ENCODE measurements at regions not wholly inside any gene's neighbourhood (a gene's known extent, or its start where the extent isn't known, plus 50 kb on each side); places are given as distances from the start of the nearest gene placed in this dataset.

GRCh38 chr12:46653311-46653710 lies 172.5 kb downstream of the SLC38A4 start:
- no peaks in the 10 kb centered on the region for H3K79me2 ChIP-seq (ENCODE audit: control insufficient read depth, insufficient read depth, low read length)
- no peak overlapping the region for H3K4me2 ChIP-seq (ENCODE audit: insufficient read depth, low read length)
- no peak for FAIRE-seq
- DNase-seq (ENCODE audit: low read depth, low spot score): no peak
- no peaks in the 10 kb centered on the region for H4K20me1 ChIP-seq (replicated peaks; ENCODE audit: control insufficient read depth, extremely low read depth, insufficient read depth, low read length)
- CTCF ChIA-PET: interaction anchor here (0.7 to 1.2 kb wide), 2 partner anchors 8 to 12 kb away, joined by 3 read pairs; no protein-coding TSS in a partner anchor
- H3K27ac ChIP-seq (ENCODE audit: insufficient read depth, low read depth, low read length): no peak overlapping the region
- H3K9ac ChIP-seq (replicated peaks; ENCODE audit: extremely low read depth, insufficient read depth, low read length): no peak overlapping the region
- dilution Hi-C loops (cut with MboI; ENCODE audit: extremely low pct_ligation_motif_present, low sequenced_read_pairs) (no loop called here), intact Hi-C loops (cut with micrococcal nuclease) (no loop called here)
- no TSS peak for BruUV-seq (replicated peaks)
- H3K9me3 ChIP-seq (replicated peaks; ENCODE audit: control insufficient read depth, insufficient read depth, low read length): no peaks in the 10 kb centered on the region
- no peaks in the 10 kb centered on the region for H3K36me3 ChIP-seq (ENCODE audit: control insufficient read depth in 2 of 2, extremely low read depth in 1 of 2, insufficient read depth in 2 of 2, low read length in 2 of 2)
- no peak overlapping the region for H3K4me3 ChIP-seq (replicated peaks in 1 of 3; ENCODE audit: insufficient read depth in 1 of 3, low read depth in 1 of 3, low read length in 3 of 3)
- POLR2A ChIA-PET: no interaction called here
- H3K27me3 ChIP-seq (ENCODE audit: control insufficient read depth in 2 of 2, insufficient read depth in 2 of 2, low read length in 2 of 2): no peaks in the 10 kb centered on the region
- TF ChIP-seq POLR2AphosphoS5 (IDR thresholded peaks at IDR 0.05; ENCODE audit: insufficient read depth, low read depth, low read length) (no peak), GATA2 (IDR thresholded peaks at IDR 0.05; ENCODE audit: insufficient read depth, insufficient read length, low read depth, low read length) (no peak), POLR2A (IDR thresholded peaks at IDR 0.05; ENCODE audit: low read depth, low read length) (no peak), FOS (IDR thresholded peaks at IDR 0.05; ENCODE audit: borderline replicate concordance, insufficient read depth, low read length) (no peak), MAX (IDR thresholded peaks at IDR 0.05; ENCODE audit: insufficient read depth, insufficient read length) (no peak), MYC (IDR thresholded peaks at IDR 0.05; ENCODE audit: low read depth, low read length) (no peak), CTCF (IDR thresholded peaks at IDR 0.05; ENCODE audit: extremely low read depth in 1 of 2, insufficient read depth in 1 of 2, low read depth in 1 of 2, low read length in 2 of 2) (no peak), JUN (IDR thresholded peaks at IDR 0.05; ENCODE audit: borderline replicate concordance, insufficient read depth, insufficient read length, low read depth) (no peak), EZH2 (IDR thresholded peaks at IDR 0.05; ENCODE audit: borderline replicate concordance, low read depth, low read length, severe bottlenecking) (no peak)
- peaks cover 4% of the 10 kb centered on the region for H3K4me1 ChIP-seq (ENCODE audit: control insufficient read depth, extremely low read depth, insufficient read depth, low read length)
- no peak overlapping the region for H2AFZ ChIP-seq (ENCODE audit: low read depth, low read length)
- no peaks in the 10 kb centered on the region for H3K9me1 ChIP-seq (replicated peaks; ENCODE audit: control insufficient read depth, extremely low read depth, insufficient read depth, low read length)

Measured in endothelial cell of umbilical vein (primary cell).